MG63 (cell line): ENCODE measurements at regions not wholly inside any gene's neighbourhood (a gene's known extent, or its start where the extent isn't known, plus 50 kb on each side); places are given as distances from the start of the nearest gene placed in this dataset.
A peak's percentile ranks its signal among the peaks of the same experiment; 100 is the strongest.

Experiments used
- DNase-seq: peaks from one replicate; pipeline ENCODE4 v3.0.0-alpha.2; 2020
- H3K27me3 ChIP-seq: fragments of 250-450 bp; sonication (Bioruptor Pico); 2 replicates; pipeline ENCODE4 v1.5.1; 2020; ENCODE audit warnings: mild to moderate bottlenecking, moderate library complexity
- H3K36me3 ChIP-seq: fragments of 250-450 bp; sonication (Bioruptor Pico); 2 replicates; pipeline ENCODE4 v1.5.1; 2020; ENCODE audit warnings: mild to moderate bottlenecking, moderate library complexity
- H3K4me3 ChIP-seq: fragments of 250-450 bp; sonication (Bioruptor Pico); 2 replicates; pipeline ENCODE4 v1.5.1; 2020; ENCODE audit warnings: mild to moderate bottlenecking, moderate library complexity
- H3K9me3 ChIP-seq: fragments of 250-450 bp; sonication (Bioruptor Pico); 2 replicates; pipeline ENCODE4 v1.5.1; 2020; ENCODE audit warnings: mild to moderate bottlenecking, moderate library complexity

DNA sequence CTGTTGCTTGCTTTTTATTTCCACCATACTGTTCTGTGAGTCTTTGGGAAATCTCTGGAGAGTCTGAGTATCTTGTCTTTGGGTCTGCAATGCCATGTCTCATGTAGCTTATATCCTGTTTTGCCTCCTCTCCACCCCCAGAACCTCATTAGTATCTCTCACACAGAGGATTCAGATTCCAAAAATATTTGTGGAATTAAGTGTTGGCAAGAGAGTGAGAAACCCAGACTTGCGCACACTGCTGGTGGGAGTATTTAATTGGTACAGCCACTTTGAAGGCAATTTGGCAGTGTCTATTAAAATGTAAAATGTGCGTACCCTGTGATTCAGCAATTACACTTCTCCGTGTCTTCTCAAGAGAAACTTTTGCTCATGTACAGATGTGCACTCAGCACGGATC is 68.6 kb downstream of the ZNF621 start:
- no peak for DNase-seq
- no peaks in the 10 kb centered on the region for H3K9me3 ChIP-seq
- H3K36me3 ChIP-seq: no peaks in the 10 kb centered on the region
- no peaks in the 10 kb centered on the region for H3K27me3 ChIP-seq
- H3K4me3 ChIP-seq: no peak overlapping the region

DNA sequence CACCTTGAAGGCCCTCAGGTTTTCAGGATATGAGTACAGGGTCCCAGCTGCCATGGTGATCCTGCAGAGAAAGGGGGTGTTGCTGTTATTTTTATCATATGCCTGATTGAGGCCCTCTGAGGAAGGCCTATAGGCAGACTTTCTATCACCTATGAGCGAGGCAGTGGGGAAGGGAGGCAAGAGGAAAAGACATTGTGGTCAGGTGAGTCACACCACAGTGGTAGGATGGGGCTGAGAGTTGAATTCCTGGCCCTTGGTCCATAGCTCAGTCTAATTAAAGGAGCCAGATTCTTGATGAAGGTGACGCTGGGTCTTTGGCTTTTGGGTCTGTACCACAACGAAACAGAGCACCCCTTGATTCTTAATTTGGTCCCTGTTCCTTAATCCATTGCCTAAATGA is 72.7 kb downstream of the ZNF621 start:
- Histone ChIP-seq H3K9me3 (no peaks in the 10 kb centered on the region), H3K27me3 (no peaks in the 10 kb centered on the region), H3K4me3 (no peak overlapping the region), H3K36me3 (no peaks in the 10 kb centered on the region)
- no peak for DNase-seq

DNA sequence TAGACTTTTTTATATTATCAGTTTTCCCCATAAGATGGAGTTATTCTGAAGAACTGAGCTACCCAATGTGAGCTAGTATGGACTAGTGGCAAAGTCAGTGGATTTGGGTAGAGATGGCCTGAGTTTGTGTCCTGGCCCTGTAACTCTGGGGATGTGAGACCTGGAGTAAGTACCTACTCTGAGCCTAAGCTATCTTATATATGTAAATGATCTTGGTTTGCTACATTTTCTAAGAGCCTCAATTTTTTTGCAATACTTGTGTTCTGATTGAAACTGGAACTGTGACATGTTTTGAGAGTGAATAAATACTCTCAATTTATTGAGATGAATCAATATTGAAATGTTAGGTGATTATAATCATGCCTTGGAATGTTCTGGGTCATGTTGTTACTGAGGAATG is 73.6 kb downstream of the ZNF621 start:
- H3K4me3 ChIP-seq: no peak overlapping the region
- no peaks in the 10 kb centered on the region for H3K36me3 ChIP-seq
- DNase-seq: no peak
- no peaks in the 10 kb centered on the region for H3K9me3 ChIP-seq
- no peaks in the 10 kb centered on the region for H3K27me3 ChIP-seq

DNA sequence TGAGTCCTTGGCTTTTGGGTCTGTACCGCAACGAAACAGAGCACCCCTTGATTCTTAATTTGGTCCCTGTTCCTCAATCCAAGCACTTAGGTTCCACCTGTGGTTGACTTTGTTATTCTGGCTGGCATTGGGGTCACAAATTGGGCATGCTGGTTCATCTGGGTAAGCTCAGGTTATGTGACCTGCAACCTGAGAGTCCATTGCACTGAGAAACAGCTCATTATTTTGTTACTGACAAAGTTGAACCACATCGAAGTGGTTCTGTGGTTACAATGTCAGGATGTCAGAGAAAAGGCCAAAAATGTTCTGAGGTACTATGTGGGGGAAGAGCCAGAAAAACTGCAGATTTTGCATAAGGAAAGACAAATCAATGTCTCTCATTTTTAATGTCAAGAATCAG is 74.2 kb downstream of the ZNF621 start:
- H3K4me3 ChIP-seq: no peak overlapping the region
- H3K27me3 ChIP-seq: no peaks in the 10 kb centered on the region
- H3K36me3 ChIP-seq: no peaks in the 10 kb centered on the region
- no peak for DNase-seq
- no peaks in the 10 kb centered on the region for H3K9me3 ChIP-seq

DNA sequence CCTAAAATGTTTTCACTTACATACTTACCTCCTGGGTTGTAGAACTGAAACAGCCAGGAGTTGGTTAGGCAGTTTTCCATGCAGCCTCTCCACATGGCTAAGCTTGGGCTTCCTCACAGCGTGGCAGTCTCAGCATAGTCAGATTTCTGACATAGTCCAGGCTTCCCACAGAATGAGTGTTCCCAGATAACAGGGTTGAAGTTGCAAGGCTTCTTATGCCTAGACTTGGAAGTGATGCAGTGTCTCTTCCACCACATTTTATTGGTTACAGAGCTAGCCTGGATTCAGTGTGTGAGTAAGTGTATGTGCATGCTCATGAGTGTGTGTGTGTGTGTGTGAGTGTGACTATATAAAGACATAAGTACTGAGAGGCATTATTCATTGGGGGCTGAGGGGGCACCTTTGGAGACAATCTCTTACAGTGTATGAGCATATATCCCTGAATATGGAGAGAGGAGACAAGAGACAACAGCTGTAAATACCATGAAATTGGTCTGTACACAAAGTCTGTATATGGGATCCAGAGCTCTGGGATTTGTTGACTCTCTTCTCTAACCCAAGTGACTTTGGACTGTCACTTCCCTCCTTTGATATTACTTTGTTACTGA is 78.1 kb downstream of the ZNF621 start:
- no peaks in the 10 kb centered on the region for H3K27me3 ChIP-seq
- no peak for DNase-seq
- H3K9me3 ChIP-seq: no peaks in the 10 kb centered on the region

DNA sequence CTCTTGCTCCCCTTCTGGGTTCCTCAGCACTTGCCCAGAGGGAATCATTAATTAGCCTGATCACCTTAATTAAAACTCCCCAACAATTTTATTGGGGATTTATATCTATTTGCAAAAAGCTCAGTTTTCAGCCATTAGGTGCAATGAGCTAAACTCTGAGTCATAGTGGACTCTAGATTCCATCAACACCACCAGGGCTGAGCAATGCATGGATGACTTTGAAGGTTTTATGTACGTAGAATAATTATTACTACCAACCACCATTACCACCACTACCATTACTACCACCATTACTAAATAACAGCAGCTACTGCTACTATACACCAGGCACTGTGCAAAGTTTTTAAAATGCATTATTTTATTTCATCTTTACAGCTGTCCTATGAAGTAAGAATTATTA is 81.2 kb downstream of the ZNF621 start:
- H3K4me3 ChIP-seq: no peak overlapping the region
- no peak for DNase-seq
- no peaks in the 10 kb centered on the region for H3K9me3 ChIP-seq
- H3K36me3 ChIP-seq: no peaks in the 10 kb centered on the region
- no peaks in the 10 kb centered on the region for H3K27me3 ChIP-seq

More for the DNA sequence above, 78.1 kb downstream of the ZNF621 start:
- Histone ChIP-seq H3K36me3 (no peaks in the 10 kb centered on the region), H3K4me3 (no peak overlapping the region)

DNA sequence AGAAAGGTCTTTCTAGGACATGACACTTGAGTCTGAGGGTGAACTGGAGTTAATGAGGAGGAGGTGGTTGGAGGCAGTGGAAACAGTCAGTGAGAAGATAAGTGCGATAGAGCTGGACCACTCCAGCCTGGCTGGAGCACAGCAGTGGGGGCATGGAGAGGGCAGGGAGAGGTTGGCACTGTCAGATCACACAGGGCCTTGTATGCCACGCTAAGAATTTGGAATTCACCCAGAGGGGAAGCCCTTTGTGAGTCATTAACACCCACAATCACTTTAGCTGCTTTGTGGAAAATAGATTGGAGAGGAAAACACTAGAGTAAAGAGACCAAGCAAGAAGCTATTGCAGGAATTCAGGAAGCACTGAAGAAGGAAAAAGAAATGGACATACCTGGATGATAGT is 83.3 kb downstream of the ZNF621 start:
- no peaks in the 10 kb centered on the region for H3K36me3 ChIP-seq
- H3K9me3 ChIP-seq: no peaks in the 10 kb centered on the region
- peak; percentile 8 for DNase-seq
- H3K4me3 ChIP-seq: no peak overlapping the region
- H3K27me3 ChIP-seq: no peaks in the 10 kb centered on the region

DNA sequence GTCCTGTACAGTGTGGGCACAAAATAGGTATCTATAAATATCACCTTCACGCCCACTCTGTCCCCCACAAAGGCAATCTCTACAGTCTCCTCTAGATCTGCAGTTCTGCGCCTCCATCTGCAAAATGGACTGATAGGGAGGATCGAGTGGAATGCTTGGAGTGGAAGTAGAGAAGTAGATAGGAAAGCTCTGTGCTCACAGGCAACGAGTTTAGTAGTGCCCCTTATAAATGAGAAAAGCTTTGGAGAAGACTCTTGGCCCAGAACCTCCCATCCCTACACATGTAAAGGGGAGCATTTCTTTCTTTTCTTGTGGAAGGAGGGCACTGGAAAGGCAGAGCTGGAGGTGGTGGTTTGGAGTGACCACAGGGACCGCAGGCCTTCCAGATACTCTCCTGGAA is 88.5 kb downstream of the ZNF621 start:
- no peak for DNase-seq
- Histone ChIP-seq H3K36me3 (no peaks in the 10 kb centered on the region), H3K4me3 (no peak overlapping the region), H3K27me3 (no peaks in the 10 kb centered on the region), H3K9me3 (no peaks in the 10 kb centered on the region)

DNA sequence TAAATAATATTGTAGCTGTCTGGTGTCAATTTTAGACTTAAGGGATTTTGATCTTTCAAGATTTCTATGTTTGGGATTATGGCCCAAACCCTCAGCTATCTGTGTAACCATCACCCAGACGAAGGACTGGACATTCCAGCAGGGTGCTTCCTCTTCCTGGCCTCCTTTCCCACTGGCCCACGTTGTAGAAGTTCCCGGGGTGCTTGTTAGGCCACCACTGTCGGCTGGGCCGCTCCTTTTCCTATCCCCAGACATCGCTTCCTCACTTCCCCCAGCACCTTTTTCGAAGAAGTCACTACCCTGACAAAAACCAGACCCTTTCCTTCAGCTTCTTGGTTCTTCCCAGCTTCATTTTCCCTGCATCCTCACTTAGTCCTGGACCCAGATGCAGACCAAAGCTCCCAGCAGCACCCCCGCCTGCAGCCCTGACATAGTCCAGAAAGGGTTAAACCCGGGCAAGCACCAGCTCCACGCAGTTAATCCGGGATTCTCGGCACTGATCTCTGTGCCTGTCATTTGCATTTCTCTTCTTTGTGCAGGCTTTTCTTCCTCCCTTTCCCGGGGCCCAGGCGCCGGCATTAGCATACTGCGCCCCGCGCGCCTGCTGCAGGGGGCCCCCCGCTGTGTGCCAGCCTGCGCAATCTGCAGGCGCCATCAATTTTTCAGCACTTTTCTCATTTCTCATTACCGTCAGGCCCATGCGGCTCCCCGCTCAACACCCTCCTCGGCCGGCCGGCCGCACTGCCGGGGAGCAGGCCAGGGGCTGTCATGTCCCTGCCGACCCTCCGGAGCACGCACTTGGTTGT is 90.6 kb downstream of the ZNF621 start:
- DNase-seq: no peak
- no peak overlapping the region for H3K4me3 ChIP-seq
- H3K9me3 ChIP-seq: no peaks in the 10 kb centered on the region
- no peaks in the 10 kb centered on the region for H3K27me3 ChIP-seq
- no peaks in the 10 kb centered on the region for H3K36me3 ChIP-seq

DNA sequence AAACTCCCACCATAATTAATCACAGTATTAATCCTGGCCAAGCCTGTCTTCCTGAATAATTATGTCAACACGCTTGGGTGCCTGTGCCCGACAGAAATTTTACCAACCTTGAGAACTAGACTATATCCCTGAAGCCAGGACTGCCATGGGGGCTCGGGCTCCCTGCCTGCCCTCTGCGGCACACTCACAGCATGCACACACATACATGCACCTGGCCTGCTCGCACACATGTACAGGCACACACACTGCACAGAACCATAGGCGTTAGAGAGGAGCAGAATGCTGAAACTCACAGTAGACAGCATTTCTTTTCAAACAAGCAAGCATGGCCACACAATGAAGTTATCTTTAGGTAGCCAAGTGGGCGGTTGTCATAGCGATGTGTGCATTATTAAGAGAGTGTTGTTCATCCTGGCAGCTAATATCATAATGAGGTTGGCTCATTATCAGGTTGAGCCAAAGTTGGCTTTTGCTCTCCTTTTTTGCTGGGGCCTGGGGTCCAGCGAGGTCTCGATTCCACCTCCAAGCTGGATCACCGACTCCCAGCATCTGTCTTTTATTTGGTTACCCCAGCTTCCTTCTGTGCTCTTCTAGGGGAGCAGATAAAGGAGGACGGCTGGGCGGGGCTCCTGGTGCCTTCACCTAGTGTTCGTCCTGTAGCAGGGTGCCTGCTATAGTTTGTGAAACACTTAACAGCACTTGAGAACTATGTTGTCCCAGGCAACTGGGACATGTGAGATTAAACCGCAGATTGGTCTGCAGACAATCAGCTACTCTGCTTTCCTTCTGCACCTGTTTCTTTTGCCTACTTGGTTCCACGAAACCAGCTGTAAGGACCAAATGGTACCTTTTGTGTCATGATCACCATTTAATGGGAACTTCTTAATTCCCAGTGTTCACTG is 91.4 kb downstream of the ZNF621 start:
- Histone ChIP-seq H3K9me3 (no peaks in the 10 kb centered on the region), H3K27me3 (no peaks in the 10 kb centered on the region), H3K4me3 (no peak overlapping the region), H3K36me3 (no peaks in the 10 kb centered on the region)
- no peak for DNase-seq

DNA sequence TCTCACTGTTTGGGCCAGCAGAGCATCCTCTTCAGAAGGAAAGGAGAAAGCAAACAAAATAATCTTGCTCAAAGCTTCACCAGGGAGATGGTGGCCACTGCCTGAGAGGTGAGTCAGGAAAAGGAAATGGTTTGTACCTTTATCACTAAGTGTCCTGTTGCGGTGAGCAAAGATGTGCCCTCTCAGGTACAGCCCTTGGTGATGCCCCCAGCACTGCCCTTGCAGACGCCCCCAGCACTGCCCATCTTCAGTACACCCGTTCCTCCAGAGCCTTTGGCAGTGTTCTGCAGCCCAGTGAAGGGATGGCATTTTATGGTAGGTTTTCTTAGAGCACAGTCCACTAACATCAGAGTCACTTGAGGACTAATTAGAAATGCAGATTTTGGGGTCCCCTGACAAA is 92.3 kb downstream of the ZNF621 start:
- no peak for DNase-seq
- H3K36me3 ChIP-seq: no peaks in the 10 kb centered on the region
- H3K27me3 ChIP-seq: no peaks in the 10 kb centered on the region
- H3K9me3 ChIP-seq: no peaks in the 10 kb centered on the region
- H3K4me3 ChIP-seq: no peak overlapping the region

DNA sequence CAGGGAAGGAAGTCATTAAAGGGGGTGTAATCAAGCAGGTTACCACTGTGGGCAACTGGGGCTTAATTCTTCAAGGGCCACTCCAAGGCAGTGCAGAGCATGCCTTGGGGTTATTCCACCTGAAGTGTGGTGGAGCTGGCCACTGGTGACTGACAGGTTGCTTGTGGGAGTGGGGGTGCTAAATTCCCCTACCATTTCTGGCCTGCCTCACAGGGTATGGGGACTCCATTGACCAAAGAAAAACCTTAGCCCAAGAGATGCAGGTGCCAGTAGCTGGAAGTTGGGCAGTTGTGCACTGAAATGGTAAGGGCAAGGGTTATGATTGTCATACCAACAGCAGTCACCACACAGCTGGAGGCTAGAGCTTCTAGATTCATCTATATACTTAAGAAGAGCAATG is 93.4 kb downstream of the ZNF621 start:
- H3K27me3 ChIP-seq: no peaks in the 10 kb centered on the region
- H3K9me3 ChIP-seq: no peaks in the 10 kb centered on the region; the same call in 1 of the 2 replicates
- H3K4me3 ChIP-seq: no peak overlapping the region
- no peak for DNase-seq
- no peaks in the 10 kb centered on the region for H3K36me3 ChIP-seq

DNA sequence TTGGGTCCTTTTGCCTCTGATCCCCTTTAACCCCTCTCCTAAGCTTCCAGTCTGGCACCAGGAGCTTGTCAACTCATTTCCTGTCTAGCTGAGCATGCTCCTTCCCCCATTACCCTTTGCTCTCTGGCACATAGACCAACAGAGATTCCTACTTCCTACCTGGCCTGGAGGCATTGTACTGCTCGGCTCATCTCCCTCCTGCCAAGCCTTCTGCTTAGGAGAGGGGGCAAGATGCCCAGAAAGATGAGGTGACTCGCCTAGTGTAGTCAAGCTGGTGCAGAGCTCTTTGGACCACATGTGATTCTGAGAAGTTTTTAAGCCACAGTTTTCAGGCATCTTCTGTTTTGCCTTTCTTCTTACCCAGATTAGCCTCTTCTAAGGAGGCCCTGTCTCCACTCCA is 95.4 kb downstream of the ZNF621 start:
- DNase-seq: peak; percentile 67
- Histone ChIP-seq H3K9me3 (no peaks in the 10 kb centered on the region; the same call in 1 of the 2 replicates), H3K4me3 (no peak overlapping the region), H3K27me3 (no peaks in the 10 kb centered on the region), H3K36me3 (no peaks in the 10 kb centered on the region)

DNA sequence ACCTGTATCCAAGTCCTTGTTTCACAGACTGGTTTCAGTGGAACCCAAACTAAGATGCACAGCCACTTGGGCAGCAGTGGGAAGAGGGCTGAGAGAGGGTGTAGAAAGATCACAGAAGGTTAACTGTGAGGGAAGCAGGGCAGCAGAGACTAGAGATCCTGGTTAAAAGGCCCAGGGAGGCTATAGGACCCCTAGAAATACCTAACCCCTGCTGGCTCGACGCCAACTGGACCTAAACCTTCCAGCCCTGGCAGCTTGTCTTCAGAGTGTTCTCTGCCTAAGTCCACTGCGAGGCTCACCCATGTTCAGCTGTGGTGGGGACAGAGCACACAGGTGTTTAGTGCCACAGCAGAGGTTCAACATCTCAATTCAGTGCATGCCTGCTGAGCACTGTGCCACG is 96.5 kb downstream of the ZNF621 start:
- no peaks in the 10 kb centered on the region for H3K36me3 ChIP-seq
- no peaks in the 10 kb centered on the region; the same call in 1 of the 2 replicates for H3K9me3 ChIP-seq
- no peak for DNase-seq
- no peak overlapping the region for H3K4me3 ChIP-seq
- H3K27me3 ChIP-seq: no peaks in the 10 kb centered on the region

DNA sequence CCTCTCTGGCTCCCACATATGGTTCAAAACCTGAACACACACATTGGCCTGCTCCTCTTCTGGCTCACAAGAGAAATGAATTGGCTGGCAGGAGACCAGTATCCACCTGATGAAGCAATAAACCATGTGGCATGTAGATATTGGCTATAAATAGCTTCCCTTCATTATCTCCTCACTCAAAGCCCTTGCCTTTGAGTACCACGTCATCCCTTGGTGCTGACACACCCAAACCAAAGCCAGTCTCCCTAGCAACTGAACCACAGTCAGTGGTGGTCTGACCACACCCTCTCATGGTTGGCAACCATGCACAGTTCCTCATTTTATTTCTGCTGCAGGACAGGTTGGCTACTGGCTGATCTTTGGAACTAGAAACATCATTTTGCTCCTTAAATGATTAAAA is 98.8 kb downstream of the ZNF621 start:
- DNase-seq: no peak
- Histone ChIP-seq H3K4me3 (no peak overlapping the region), H3K36me3 (no peaks in the 10 kb centered on the region), H3K27me3 (no peaks in the 10 kb centered on the region), H3K9me3 (no peaks in the 10 kb centered on the region; the same call in 1 of the 2 replicates)

DNA sequence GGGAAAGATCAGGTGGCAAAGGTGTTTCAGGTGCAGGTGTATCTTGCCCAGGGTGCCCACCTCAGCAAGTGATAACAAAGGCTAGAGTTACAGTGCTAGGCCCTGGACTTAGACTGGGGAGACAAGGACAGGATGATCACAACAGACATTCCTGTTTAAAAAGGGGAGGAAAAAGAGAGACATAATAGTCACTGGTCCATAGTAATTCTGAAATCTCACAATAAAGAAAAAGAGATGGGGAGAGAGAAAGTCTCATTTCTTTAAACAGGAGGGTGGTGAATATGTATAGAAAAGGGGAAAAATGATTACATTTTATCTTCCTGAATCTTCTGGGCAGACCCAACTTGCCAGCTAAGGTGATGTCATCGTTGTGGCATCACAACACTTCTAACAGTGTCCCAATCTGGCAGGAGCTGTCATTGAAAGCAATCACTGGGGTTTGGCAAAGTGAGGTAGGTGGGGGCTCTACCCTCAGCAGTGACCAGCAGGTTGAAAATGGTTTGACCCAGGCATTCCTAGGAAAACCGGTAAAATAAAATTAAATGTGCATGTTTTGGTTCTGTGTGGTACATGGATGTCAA is 99.5 kb downstream of the ZNF621 start:
- no peak overlapping the region for H3K4me3 ChIP-seq
- no peaks in the 10 kb centered on the region; the same call in 1 of the 2 replicates for H3K9me3 ChIP-seq
- no peaks in the 10 kb centered on the region for H3K36me3 ChIP-seq
- no peaks in the 10 kb centered on the region for H3K27me3 ChIP-seq
- DNase-seq: no peak

DNA sequence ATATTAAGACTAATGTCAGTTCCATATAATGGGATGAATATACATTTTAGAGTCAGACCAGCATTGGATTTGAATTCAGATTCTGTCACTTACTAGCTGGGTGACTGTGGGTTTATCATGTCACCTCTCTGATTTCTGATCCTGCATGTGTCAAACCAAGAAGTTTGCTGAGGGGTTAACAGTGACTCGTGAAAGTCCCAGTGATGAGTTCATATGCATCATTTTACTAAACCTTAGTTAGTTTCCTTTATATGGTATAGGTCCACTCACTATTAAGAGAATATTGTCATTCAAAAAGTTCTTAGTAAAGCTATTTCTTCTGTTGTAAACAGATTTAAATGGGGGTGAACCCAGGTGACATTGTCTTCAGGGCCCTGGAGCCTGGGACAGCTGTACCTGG is 102.3 kb downstream of the ZNF621 start:
- no peaks in the 10 kb centered on the region for H3K36me3 ChIP-seq
- H3K4me3 ChIP-seq: no peak overlapping the region
- no peaks in the 10 kb centered on the region; the same call in 1 of the 2 replicates for H3K9me3 ChIP-seq
- DNase-seq: no peak
- H3K27me3 ChIP-seq: no peaks in the 10 kb centered on the region
